Stimulated activated naive B cell treated with anti-CD40 and anti-IgM and Interleukin-4, amounts not matched to agents 10 μg/mL and 1 μg/mL and 100 μg/mL, for 72 hours (primary cell): ENCODE measurements at regions not wholly inside any gene's neighbourhood (a gene's known extent, or its start where the extent isn't known, plus 50 kb on each side); places are given as distances from the start of the nearest gene placed in this dataset.

Source experiments
- ATAC-seq, 2 donors: fragments of 150-1000 bp; cut with Tn5 transposase; replicated peaks; 2 replicates each; pipeline ENCODE4 v1.10.0; 2021; ENCODE audit warnings: moderate library complexity in 1 of 2
- DNase-seq: peaks from one replicate; pipeline ENCODE4 v3.0.0; 2021
- H3K27ac Mint-ChIP-seq: one replicate; pipeline ENCODE4 v1.8.0; 2022; ENCODE audit warnings: mild to moderate bottlenecking, mixed read lengths
- H3K27me3 Mint-ChIP-seq, 2 donors: one replicate each; pipeline ENCODE4 v1.8.0; 2022; ENCODE audit warnings: mixed read lengths in 2 of 2
- H3K36me3 Mint-ChIP-seq, 2 donors: one replicate each; pipeline ENCODE4 v1.8.0; 2022; ENCODE audit warnings: mixed read lengths in 2 of 2, mild to moderate bottlenecking in 1 of 2
- H3K4me1 Mint-ChIP-seq, 2 donors: one replicate each; pipeline ENCODE4 v1.8.0; 2022; ENCODE audit warnings: mixed read lengths in 2 of 2, mild to moderate bottlenecking in 1 of 2
- H3K4me3 Mint-ChIP-seq, 2 donors: one replicate each; pipeline ENCODE4 v1.8.0; 2022; ENCODE audit warnings: mild to moderate bottlenecking in 2 of 2, mixed read lengths in 2 of 2, moderate library complexity in 1 of 2
- H3K9me3 Mint-ChIP-seq, 2 donors: one replicate each; pipeline ENCODE4 v1.8.0; 2022; ENCODE audit warnings: mixed read lengths in 2 of 2, mild to moderate bottlenecking in 1 of 2

DNA sequence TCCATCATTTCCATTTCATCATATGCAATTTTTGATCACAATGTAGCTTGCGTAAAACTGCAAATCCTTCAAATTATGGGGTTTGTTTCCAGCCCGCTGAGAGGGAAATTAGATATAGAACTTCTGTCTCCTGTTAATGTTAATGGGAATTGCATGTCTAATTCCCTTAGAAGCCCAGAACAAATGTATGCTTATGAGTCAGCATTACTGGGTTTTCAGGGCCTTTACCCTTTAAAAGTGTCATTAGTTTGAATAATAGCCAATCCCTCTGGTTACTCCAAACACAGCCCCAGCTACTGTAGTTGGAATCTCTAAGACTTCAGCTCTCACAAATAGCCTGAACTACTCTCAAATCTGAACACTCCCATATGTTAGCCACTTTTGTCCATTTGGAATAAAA lies 439.4 kb downstream of the C3orf38 start:
- H3K36me3 Mint-ChIP-seq, result no peaks in the 10 kb centered on the region
- DNase-seq (no peak), ATAC-seq (no peak)
- H3K4me1 Mint-ChIP-seq, result peaks cover 0 to 3% of the 10 kb centered on the region in 2 donors
- H3K27me3 Mint-ChIP-seq, result peaks cover 7 to 9% of the 10 kb centered on the region in 2 donors
- no peaks in the 10 kb centered on the region for H3K9me3 Mint-ChIP-seq
- H3K27ac Mint-ChIP-seq, result no peak overlapping the region
- H3K4me3 Mint-ChIP-seq, result no peak overlapping the region

DNA sequence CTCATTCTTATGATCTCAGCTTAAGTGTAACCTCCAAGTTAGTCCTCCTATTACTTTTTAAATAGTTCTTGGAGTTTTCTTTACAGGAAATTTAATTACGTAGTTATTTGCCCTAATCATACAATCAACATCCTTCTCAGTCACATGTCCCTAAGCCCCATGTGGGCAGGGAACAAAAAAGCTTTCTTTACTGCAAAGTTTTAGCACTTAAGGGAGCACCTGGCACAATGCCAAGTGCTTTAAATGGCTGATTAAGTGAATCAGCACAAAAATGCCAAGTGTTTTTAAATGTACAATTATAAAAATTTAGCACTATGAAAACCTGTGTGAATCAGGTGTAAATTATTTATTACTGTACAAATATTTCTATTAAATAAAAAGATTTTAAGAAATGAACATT lies 445.3 kb downstream of the C3orf38 start:
- H3K4me3 Mint-ChIP-seq, result no peak overlapping the region

DNA sequence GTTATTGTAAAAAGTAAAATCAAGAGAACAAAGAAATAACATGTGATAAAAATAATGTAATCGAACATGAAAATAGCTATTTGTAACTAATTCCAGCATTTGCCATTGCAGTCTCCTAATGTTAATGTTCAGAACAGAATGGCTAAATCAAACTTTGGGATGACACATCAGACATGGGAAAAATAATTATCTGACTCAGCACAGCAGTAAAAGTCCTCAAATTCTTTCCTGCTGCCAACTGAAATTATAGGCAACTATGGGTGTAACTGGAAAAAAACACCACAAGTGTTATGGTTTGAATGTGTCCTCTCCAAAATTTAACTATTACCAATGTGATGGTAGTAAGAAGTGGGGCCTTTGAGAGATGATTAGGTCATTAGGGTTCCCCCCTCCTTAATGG lies 446.7 kb downstream of the C3orf38 start:
- DNase-seq (no peak), ATAC-seq (no peak)
- Mint-ChIP-seq H3K27ac (no peak overlapping the region), H3K27me3 (peaks cover 0 to 3% of the 10 kb centered on the region in 2 donors), H3K36me3 (no peaks in the 10 kb centered on the region), H3K4me1 (no peaks in the 10 kb centered on the region), H3K9me3 (peaks cover 1 to 4% of the 10 kb centered on the region in 2 donors), H3K4me3 (no peak overlapping the region)

More for the DNA sequence above, 445.3 kb downstream of the C3orf38 start:
- DNase-seq (no peak), ATAC-seq (no peak)
- no peaks in the 10 kb centered on the region for H3K36me3 Mint-ChIP-seq
- no peaks in the 10 kb centered on the region for H3K4me1 Mint-ChIP-seq
- no peak overlapping the region for H3K27ac Mint-ChIP-seq
- H3K27me3 Mint-ChIP-seq, result no peaks in the 10 kb centered on the region
- H3K9me3 Mint-ChIP-seq, result peaks cover 0 to 4% of the 10 kb centered on the region in 2 donors

DNA sequence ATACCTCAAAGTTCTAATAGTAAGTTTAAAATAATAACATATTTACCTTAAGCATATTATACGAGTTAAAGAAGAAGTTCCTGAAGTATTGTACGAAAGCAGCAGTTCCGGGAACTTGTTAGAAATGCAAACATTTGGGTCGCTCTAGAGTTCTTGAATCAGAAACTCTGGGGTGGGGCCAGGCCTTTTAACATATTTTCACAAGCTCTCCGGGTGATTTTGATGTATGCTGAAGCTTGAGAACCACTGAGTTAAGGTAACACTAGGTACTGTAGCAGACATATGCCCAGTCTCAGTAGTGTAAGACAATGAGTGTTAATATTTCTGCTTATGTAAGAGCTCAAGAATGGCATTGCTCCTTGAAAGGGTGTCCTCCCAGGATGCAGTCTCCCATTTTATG lies 461.1 kb downstream of the C3orf38 start:
- Mint-ChIP-seq H3K4me1 (no peaks in the 10 kb centered on the region), H3K4me3 (no peak overlapping the region), H3K27ac (no peak overlapping the region), H3K36me3 (no peaks in the 10 kb centered on the region), H3K9me3 (no peaks in the 10 kb centered on the region), H3K27me3 (no peaks in the 10 kb centered on the region)
- ATAC-seq (no peak), DNase-seq (no peak)

DNA sequence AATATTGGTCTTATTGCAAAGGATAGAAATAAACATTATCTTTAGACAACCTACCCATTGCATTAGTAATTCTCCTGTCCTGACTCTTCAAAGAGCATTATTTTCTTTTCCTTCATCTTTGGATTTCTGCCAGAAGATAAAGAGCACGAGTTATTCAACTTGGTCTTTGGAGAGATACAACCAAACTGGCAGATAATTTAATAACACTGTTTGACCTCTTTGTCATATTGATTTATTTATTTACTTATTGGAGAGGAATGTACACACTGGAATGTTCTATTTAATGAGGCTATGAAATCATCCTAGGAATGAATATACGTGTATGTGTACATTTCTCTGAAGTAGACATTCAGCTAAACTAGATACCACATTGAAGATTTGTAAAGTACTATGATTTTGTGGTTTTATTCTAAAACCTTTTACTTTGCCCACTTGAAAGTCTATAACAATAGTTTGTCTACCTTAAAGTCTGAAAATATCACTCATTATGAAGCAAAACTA lies 462.1 kb downstream of the C3orf38 start:
- no peaks in the 10 kb centered on the region for H3K36me3 Mint-ChIP-seq
- no peak overlapping the region for H3K4me3 Mint-ChIP-seq
- no peaks in the 10 kb centered on the region for H3K27me3 Mint-ChIP-seq
- no peaks in the 10 kb centered on the region for H3K4me1 Mint-ChIP-seq
- ATAC-seq (no peak), DNase-seq (no peak)
- no peaks in the 10 kb centered on the region for H3K9me3 Mint-ChIP-seq
- H3K27ac Mint-ChIP-seq, result no peak overlapping the region

DNA sequence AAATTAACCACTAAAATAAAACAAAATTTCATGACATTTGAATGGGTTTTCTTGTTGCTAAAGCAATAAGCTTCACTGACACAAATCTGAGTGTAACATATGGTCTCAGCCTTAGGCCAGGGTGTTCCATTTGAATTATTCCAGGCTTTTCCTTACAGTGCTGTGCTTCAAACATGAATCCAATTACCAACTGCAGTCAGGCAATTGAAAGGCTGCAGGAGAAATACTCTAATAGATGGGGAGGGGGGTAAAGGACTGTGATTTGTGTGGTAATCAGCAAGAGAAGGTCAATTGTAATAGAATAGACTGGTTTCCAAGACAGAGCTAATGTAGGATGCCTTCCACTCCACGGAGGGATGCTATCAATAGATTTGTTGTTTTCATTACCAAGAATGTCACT lies 466.7 kb downstream of the C3orf38 start:
- Mint-ChIP-seq H3K27ac (no peak overlapping the region), H3K27me3 (no peaks in the 10 kb centered on the region), H3K4me1 (no peaks in the 10 kb centered on the region), H3K36me3 (no peaks in the 10 kb centered on the region), H3K9me3 (no peaks in the 10 kb centered on the region), H3K4me3 (no peak overlapping the region)
- DNase-seq (no peak), ATAC-seq (no peak)

DNA sequence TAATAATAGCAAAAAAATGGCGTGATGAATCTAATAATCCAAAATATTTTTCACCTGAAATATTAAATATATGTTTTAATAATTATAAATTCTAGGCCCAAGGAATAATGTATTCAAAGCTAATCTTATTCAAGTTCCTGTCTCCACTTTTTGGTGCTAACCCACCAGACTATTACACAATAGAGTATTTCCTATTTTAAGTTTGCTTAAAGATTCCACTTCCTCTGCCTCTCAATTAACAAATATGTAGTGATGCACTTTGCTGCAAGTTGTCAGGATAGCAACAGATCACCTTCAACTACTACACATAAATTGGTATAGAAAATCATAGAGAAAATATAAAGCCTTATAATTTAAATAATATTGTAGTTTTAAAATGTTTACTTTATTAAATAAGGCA lies 467.5 kb downstream of the C3orf38 start:
- H3K36me3 Mint-ChIP-seq, result no peaks in the 10 kb centered on the region

DNA sequence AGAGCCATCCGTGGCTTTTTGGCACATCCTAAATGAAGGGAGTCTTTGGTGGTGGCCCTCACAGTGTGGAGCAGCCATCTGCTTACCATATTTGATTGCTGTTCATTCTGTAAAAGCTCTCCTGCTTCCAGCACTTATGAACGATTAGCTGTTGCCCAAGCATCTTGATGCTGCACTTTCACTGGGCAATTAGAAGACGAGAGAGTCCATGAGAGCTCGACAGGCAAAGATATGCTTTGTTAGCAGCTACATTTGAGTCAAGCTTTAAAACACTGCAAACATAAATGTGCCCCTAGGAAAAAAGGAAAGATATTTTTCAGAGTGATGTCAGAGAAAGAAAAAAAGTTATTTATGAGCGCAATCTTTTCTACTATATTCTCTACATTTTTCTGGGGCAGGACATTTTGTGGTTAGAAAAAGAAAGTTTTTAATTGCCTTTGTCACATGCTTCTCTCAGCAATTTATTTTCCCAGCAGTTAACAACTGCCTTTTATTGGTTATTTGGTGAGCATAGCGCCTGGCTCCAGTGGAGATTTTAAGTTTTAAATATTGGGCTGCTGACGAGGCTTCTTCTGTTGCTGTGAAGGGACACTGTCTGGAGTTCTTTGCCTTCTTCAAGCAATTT lies 468.4 kb downstream of the C3orf38 start:
- DNase-seq (no peak), ATAC-seq (no peak)
- Mint-ChIP-seq H3K36me3 (no peaks in the 10 kb centered on the region), H3K27ac (no peak overlapping the region), H3K4me1 (no peaks in the 10 kb centered on the region), H3K4me3 (no peak overlapping the region), H3K27me3 (no peaks in the 10 kb centered on the region), H3K9me3 (no peaks in the 10 kb centered on the region)

More for the DNA sequence above, 467.5 kb downstream of the C3orf38 start:
- Mint-ChIP-seq H3K9me3 (no peaks in the 10 kb centered on the region), H3K4me1 (no peaks in the 10 kb centered on the region), H3K27ac (no peak overlapping the region), H3K4me3 (no peak overlapping the region), H3K27me3 (no peaks in the 10 kb centered on the region)
- DNase-seq, result no peak
- no peak for ATAC-seq

DNA sequence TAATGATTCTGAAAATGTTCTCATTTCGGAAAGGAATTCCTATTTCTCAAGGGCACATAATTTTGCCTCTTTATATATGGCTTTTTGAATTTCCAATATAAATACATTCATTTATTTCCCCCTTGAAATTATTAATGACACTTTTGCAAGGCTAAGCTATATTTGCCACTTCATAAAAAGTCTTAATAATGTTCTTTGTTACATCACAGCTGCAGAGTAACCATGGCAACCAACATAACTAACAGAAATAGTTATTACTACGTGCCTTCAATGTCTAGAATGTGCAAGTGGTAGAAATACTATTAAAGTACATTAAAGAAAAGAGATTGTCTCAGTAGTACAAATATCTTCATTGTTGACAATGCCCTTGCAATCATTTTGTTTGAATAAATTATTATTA lies 471.8 kb downstream of the C3orf38 start:
- ATAC-seq, result no peak
- no peaks in the 10 kb centered on the region for H3K27me3 Mint-ChIP-seq
- no peaks in the 10 kb centered on the region for H3K9me3 Mint-ChIP-seq
- H3K36me3 Mint-ChIP-seq, result no peaks in the 10 kb centered on the region
- no peak overlapping the region for H3K27ac Mint-ChIP-seq
- H3K4me1 Mint-ChIP-seq, result no peaks in the 10 kb centered on the region
- H3K4me3 Mint-ChIP-seq, result no peak overlapping the region
- DNase-seq, result no peak

DNA sequence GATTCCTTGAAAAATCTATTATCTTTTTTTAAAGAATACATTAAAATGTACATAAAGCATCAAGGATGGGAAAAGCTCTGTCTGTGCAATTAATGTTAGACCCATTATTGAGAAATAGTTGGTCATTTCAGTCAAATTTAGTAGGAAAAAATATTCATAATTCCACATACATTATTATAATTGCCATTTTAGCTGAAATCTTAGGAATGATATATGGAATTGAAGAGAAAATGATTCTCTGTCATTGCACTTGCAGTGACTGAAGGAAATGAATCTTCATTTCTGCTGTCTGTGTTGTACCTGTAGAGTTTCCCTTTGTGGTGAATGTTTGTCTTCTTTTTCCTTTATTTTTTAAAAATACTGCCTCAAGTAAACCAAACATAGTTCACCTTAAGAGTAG lies 473.9 kb downstream of the C3orf38 start:
- no peaks in the 10 kb centered on the region for H3K4me1 Mint-ChIP-seq
- no peak overlapping the region for H3K4me3 Mint-ChIP-seq
- H3K27me3 Mint-ChIP-seq, result no peaks in the 10 kb centered on the region
- H3K9me3 Mint-ChIP-seq, result no peaks in the 10 kb centered on the region
- no peaks in the 10 kb centered on the region for H3K36me3 Mint-ChIP-seq
- H3K27ac Mint-ChIP-seq, result no peak overlapping the region
- no peak for DNase-seq
- no peak for ATAC-seq

DNA sequence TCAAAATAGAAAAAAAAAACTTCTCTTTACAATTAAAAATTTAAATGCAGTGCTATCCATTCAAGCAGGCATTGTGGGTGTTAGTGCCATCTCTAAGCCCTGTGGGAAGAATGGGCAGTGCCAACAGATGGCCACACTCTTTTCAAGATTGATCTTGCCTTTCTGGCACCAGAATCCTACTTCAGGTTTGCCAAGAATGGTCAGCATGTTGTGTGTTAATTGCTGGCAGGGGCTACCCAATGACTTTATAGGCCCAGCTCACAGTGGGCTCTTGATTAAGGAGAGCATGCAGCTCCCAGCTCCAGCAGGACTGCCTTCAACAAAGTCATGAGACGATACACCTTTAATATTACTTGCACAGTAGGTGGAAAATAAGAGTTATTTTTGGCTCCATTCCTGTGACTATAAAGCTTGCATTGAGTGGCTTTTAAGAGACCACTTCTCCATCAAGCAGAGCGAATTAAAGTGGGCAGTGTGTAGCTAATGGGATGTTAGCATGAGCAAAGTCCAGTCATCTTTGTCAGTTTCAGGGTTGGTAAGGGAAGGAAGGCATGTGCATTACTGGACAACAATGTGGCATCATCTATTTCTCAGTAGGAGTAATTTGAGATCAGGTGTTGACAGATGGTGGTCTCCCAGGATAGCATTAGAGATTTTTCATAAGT lies 476.8 kb downstream of the C3orf38 start:
- no peak for DNase-seq
- ATAC-seq, result no peak
- Mint-ChIP-seq H3K27me3 (no peaks in the 10 kb centered on the region), H3K4me1 (no peaks in the 10 kb centered on the region), H3K9me3 (no peaks in the 10 kb centered on the region), H3K4me3 (no peak overlapping the region), H3K27ac (no peak overlapping the region), H3K36me3 (no peaks in the 10 kb centered on the region)

DNA sequence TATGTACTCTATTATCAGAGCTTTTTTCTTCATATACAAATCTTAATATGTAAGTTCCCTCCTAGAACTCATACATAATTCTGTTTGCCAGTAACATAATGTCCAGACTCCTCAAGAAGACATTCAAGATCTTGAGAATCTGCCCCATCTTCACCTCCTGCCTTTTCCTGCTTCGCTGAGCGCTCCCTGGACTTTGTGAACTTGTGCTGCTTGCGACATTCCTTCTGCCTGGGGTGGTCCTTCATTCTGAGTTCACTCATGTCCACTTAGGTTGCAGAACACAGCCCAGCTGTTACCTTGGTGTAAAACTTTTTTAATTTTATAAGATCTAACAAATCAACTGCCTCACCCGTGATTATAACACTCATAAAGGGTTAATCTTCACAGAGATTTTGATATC lies 478.5 kb upstream of the EPHA3 start:
- Mint-ChIP-seq H3K4me1 (no peaks in the 10 kb centered on the region), H3K27ac (no peak overlapping the region), H3K27me3 (no peaks in the 10 kb centered on the region), H3K4me3 (no peak overlapping the region), H3K9me3 (no peaks in the 10 kb centered on the region), H3K36me3 (no peaks in the 10 kb centered on the region)
- ATAC-seq (no peak), DNase-seq (no peak)

DNA sequence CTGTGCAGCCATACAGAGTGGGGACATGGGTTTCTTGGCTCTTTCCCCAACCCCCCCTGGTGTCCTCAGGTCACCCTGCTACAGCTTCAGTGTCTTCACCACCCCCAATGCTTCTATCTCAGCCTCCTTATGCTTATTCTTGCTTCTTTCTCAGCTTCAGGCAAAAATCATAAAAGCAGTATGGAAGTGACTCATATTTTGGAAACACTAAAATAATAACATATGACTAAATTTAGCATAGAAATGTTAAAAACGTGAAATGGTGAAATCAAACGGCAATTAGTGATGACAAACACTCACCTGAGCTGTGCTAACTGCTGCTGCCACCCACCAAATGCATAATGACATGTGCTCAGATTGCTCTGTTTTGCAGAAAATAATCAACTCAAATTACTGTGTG lies 475.2 kb upstream of the EPHA3 start:
- Mint-ChIP-seq H3K9me3 (peaks cover 2 to 4% of the 10 kb centered on the region in 2 donors), H3K4me3 (no peak overlapping the region), H3K27me3 (no peaks in the 10 kb centered on the region), H3K4me1 (no peaks in the 10 kb centered on the region), H3K36me3 (no peaks in the 10 kb centered on the region), H3K27ac (no peak overlapping the region)
- DNase-seq, result no peak
- no peak for ATAC-seq

DNA sequence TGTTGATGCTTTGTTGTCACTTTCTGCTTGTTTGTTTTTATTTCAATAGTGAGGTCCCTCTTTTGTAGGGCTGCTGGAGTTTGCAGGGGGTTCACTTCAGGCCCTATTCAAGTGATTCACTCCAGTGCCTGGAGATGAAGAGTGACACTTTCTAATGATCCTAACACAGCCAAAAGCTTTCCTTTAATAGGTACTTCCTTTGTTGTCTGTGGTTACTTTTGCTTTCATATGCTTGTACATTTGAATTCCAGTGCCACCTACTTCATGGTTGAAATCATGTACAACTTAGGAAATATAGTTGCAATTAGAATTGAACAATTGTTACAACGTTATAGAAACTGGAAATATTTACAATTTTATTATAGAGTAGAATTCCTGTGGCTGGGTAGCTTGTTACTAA lies 466.8 kb upstream of the EPHA3 start:
- no peak for DNase-seq
- Mint-ChIP-seq H3K9me3 (peaks cover 0 to 4% of the 10 kb centered on the region in 2 donors), H3K4me3 (no peak overlapping the region), H3K27ac (no peak overlapping the region), H3K36me3 (no peaks in the 10 kb centered on the region), H3K4me1 (no peaks in the 10 kb centered on the region), H3K27me3 (no peaks in the 10 kb centered on the region)
- ATAC-seq, result no peak

DNA sequence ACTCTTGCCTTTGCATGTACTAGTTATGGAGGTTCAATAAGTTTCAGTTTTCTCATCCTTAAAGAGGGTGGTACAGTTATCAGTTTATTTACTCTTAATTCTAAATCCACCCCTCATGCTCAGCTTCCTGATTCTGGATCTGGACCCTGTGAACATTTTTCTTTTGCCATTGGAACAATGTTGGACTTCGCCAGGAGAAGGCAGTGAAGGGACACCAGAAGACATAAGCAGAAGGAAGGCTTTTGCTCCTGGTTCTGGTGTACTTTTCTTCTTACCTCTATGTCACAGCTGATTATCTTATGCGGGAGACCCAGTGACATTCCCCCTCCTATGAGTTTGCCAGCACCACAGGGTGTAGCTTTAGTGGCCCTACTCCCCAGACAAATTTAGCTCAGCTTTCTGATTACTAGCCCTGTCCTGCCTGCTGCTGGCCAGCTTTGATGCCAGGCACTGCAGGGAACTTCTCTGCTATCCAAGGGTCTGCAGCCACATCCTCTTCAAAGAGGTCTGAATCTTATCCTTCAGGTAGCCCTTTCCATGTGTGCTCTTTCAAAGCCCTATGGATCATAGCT lies 466.3 kb upstream of the EPHA3 start:
- Mint-ChIP-seq H3K27ac (no peak overlapping the region), H3K4me3 (no peak overlapping the region), H3K4me1 (no peaks in the 10 kb centered on the region), H3K27me3 (no peaks in the 10 kb centered on the region), H3K36me3 (no peaks in the 10 kb centered on the region), H3K9me3 (peaks cover 0 to under 1% of the 10 kb centered on the region in 2 donors)
- DNase-seq (no peak), ATAC-seq (no peak)
